ENCODE measurements at regions not wholly inside any gene's neighbourhood (a gene's known extent, or its start where the extent isn't known, plus 50 kb on each side); places are given as distances from the start of the nearest gene placed in this dataset.

GRCh38 chr11:127119356-127119755 lies 118.8 kb upstream of the KIRREL3 start:
- TF ChIP-seq SNAI2 (CRISPR knock-in tag; IDR thresholded peaks at IDR 0.05) (no peak), CSRNP3 (CRISPR knock-in tag; IDR thresholded peaks at IDR 0.05) (no peak), ZNF565 (CRISPR knock-in tag; conservative IDR thresholded peaks at IDR 0.05; ENCODE audit: low read depth) (no peak), ARNTL (CRISPR knock-in tag; IDR thresholded peaks at IDR 0.05; ENCODE audit: borderline replicate concordance, low read depth) (no peak), TOX (CRISPR knock-in tag; IDR thresholded peaks at IDR 0.05; ENCODE audit: borderline replicate concordance) (no peak), ZFP30 (CRISPR knock-in tag; IDR thresholded peaks at IDR 0.05) (no peak), ESRRG (CRISPR knock-in tag; IDR thresholded peaks at IDR 0.05) (no peak), CSDC2 (CRISPR knock-in tag; IDR thresholded peaks at IDR 0.05) (no peak), OSR1 (CRISPR knock-in tag; IDR thresholded peaks at IDR 0.05) (no peak), PATZ1 (CRISPR knock-in tag; IDR thresholded peaks at IDR 0.05; ENCODE audit: borderline replicate concordance) (no peak), GLIS3 (CRISPR knock-in tag; IDR thresholded peaks at IDR 0.05) (no peak), ZNF70 (CRISPR knock-in tag; IDR thresholded peaks at IDR 0.05) (no peak), ZC3H10 (CRISPR knock-in tag; IDR thresholded peaks at IDR 0.05) (no peak), BACH2 (CRISPR knock-in tag; IDR thresholded peaks at IDR 0.05; ENCODE audit: borderline replicate concordance) (no peak)
- no peak for ATAC-seq

GRCh38 chr11:127118811-127119210 lies 118.2 kb upstream of the KIRREL3 start:
- no peak for TF ChIP-seq ISL1 (CRISPR knock-in tag; IDR thresholded peaks at IDR 0.05)
- no peak for TF ChIP-seq TOX (CRISPR knock-in tag; IDR thresholded peaks at IDR 0.05; ENCODE audit: borderline replicate concordance)
- no peak for TF ChIP-seq CREB5 (CRISPR knock-in tag; IDR thresholded peaks at IDR 0.05; ENCODE audit: low read depth)
- TF ChIP-seq ESRRG (CRISPR knock-in tag; IDR thresholded peaks at IDR 0.05): no peak
- no peak for TF ChIP-seq TSHZ2 (CRISPR knock-in tag; IDR thresholded peaks at IDR 0.05)
- no peak for TF ChIP-seq POU6F1 (CRISPR knock-in tag; IDR thresholded peaks at IDR 0.05; ENCODE audit: borderline replicate concordance, low read depth)
- TF ChIP-seq PPARA (CRISPR knock-in tag; IDR thresholded peaks at IDR 0.05; ENCODE audit: borderline replicate concordance): no peak
- no peak for TF ChIP-seq ARNTL (CRISPR knock-in tag; IDR thresholded peaks at IDR 0.05; ENCODE audit: borderline replicate concordance, low read depth)
- no peak for TF ChIP-seq CSRNP3 (CRISPR knock-in tag; IDR thresholded peaks at IDR 0.05)
- no peak for TF ChIP-seq ZFP30 (CRISPR knock-in tag; IDR thresholded peaks at IDR 0.05)
- no peak for TF ChIP-seq CSDC2 (CRISPR knock-in tag; IDR thresholded peaks at IDR 0.05)
- no peak for TF ChIP-seq TCF4 (CRISPR knock-in tag; IDR thresholded peaks at IDR 0.05; ENCODE audit: borderline replicate concordance)
- no peak for TF ChIP-seq GLIS3 (CRISPR knock-in tag; IDR thresholded peaks at IDR 0.05)
- no peak for TF ChIP-seq BACH2 (CRISPR knock-in tag; IDR thresholded peaks at IDR 0.05; ENCODE audit: borderline replicate concordance)
- ATAC-seq: no peak
